ENCODE measurements at regions not wholly inside any gene's neighbourhood (a gene's known extent, or its start where the extent isn't known, plus 50 kb on each side); places are given as distances from the start of the nearest gene placed in this dataset.

DNA sequence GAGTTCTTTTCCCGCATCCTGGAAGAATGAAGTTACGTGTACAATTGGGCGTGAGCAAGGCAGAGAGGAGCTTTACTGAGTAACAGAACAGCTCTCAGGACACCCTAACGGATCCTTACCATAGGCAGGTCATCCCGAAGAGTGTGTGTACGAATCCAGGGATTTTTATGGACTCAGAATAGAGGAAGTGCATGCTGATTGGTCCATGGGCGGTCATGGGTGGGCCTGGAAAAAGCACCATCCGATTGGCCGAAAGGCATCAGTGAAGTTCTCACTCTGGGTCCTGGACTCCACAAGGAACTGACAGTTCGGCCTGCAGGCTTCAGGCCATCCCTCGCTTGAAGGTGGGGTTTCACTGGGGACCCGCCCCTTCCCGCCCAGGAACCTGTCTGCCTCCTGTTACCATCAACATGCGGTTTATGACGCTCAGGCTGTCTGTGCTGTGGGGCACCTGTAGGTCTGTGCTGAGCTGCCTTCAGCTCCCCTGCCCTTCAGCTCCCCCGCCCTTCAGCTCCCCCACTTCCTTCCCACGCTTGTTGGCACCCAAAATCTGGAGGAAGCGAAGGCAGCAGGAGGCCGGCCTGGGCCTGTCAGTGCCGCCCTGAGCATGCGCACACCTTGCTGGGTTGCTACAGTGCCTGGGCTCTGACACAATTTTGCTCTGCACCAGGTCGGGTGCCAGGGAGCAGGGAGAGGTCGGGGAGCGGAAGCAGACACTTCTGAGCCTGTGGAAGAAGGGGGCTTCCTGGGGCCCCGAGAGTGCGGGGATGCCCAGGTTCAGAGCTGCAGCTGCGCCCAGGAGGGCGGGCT, 57.9 kb upstream of the MANEA start:
- no peak for TF ChIP-seq GATA3 (IDR thresholded peaks at IDR 0.05; ENCODE audit: low read depth, low read length)
- no peak for TF ChIP-seq GATA2 (IDR thresholded peaks at IDR 0.05; ENCODE audit: low read depth, low read length)

All from SH-SY5Y (cell line).